ENCODE measurements at regions not wholly inside any gene's neighbourhood (a gene's known extent, or its start where the extent isn't known, plus 50 kb on each side); places are given as distances from the start of the nearest gene placed in this dataset.

DNA sequence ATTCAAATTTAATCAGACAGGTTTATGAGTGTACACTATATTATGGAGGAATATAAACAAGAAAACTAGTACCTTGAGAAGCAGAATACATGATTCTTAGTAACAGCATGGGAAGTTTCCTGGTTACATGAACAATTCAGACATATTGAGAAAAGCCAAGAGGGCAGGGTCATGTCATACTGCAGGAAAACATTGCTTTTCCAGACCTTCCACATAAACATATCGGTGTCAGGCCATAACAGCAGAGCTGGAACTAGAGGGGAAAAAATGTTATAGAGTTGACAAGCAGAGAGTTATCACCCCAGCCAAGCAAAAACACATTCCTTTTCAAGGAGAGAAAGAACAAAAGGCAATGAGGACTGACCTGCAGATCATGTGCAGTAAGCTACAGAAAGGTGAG, 74.7 kb upstream of the ZNF236 start:
- no peak for TF ChIP-seq CTCF (IDR thresholded peaks at IDR 0.05; ENCODE audit: low read depth, low read length, missing control alignments)
- no peak for DNase-seq (ENCODE audit: low read depth)

GRCh38 chr18:76741346-76741745, 81.0 kb upstream of the ZNF236 start:
- no peak for DNase-seq (ENCODE audit: low read depth)
- TF ChIP-seq CTCF (IDR thresholded peaks at IDR 0.05; ENCODE audit: low read depth, low read length, missing control alignments): no peak
- no peak overlapping the region for H3K4me3 ChIP-seq (ENCODE audit: low read depth, low read length)

More for the DNA sequence above, 74.7 kb upstream of the ZNF236 start:
- no peak overlapping the region for H3K4me3 ChIP-seq (ENCODE audit: low read depth, low read length)

DNA sequence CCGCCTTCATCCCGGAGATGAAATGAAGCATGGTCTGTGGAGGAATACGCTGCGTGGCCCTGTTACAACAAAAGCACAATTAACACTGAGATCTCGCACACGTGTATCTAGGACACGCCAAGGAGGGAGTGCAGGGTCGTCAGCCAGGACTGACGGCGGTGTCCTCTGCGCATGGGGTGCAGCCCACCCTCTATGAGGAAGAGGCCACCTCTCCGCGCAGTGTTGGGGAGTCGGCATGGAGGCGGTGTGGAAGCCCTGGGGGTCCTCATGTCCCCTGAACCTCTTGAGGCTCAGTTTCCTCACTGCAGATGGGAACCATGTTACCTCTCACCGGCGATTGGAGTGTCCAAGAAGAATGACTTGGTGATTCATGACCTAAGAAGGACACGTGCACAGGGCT, 86.0 kb upstream of the ZNF236 start:
- TF ChIP-seq CTCF (IDR thresholded peaks at IDR 0.05; ENCODE audit: low read depth, low read length, missing control alignments): no peak
- DNase-seq (ENCODE audit: low read depth): no peak
- H3K4me3 ChIP-seq (ENCODE audit: low read depth, low read length): no peak overlapping the region

- H3K4me3 ChIP-seq (ENCODE audit: low read depth, low read length): no peak overlapping the region
- TF ChIP-seq CTCF (IDR thresholded peaks at IDR 0.05; ENCODE audit: low read depth, low read length, missing control alignments): no peak
- no peak for DNase-seq (ENCODE audit: low read depth)
These were observed 91.5 kb upstream of the ZNF236 start for GRCh38 chr18:76730901-76731300.

DNA sequence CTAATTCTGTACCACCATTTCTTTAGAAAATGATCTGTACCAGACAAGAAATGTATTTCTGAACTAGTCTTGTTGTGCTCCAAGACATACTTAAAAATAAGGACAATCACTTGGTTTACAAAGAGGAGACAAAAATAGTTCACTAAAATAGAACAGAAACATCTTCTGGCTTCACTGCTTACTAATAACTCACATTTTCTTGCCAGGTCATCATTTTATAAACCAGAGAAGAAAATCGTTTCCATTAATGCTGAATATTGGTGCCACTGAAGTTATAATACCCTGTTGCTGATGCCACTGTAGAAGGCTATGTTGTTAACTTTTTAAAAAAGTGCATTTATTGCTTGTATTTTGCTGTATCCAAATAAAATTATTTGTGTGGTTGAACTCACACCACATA, 94.8 kb upstream of the ZNF236 start:
- no peak for DNase-seq (ENCODE audit: low read depth)
- no peak overlapping the region for H3K4me3 ChIP-seq (ENCODE audit: low read depth, low read length)
- TF ChIP-seq CTCF (IDR thresholded peaks at IDR 0.05; ENCODE audit: low read depth, low read length, missing control alignments): no peak

DNA sequence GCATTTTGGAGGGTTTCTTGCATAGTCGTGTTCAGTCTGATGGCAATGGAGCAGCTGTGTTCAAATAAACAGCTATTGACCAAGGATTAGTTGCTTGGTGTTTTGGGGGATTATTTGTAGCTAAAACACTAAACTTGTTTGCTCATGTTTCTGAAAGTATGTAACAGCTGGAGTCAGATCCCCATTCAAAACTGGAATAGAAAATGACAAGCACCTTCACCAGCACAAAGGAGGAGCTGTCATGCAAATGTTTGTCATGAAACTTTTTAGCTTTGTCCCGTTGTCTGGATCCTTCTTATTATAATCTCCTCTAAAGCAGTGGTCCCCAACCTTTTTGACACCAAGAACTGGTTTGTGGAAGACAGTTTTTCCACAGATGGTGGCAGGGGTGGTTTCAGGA, 96.9 kb upstream of the ZNF236 start:
- TF ChIP-seq CTCF (IDR thresholded peaks at IDR 0.05; ENCODE audit: low read depth, low read length, missing control alignments): no peak
- no peak for DNase-seq (ENCODE audit: low read depth)
- H3K4me3 ChIP-seq (ENCODE audit: low read depth, low read length): no peak overlapping the region

GRCh38 chr18:76722224-76723061, 99.9 kb upstream of the ZNF236 start:
- DNase-seq (ENCODE audit: low read depth): no peak
- no peak overlapping the region for H3K4me3 ChIP-seq (ENCODE audit: low read depth, low read length)
- no peak for TF ChIP-seq CTCF (IDR thresholded peaks at IDR 0.05; ENCODE audit: low read depth, low read length, missing control alignments)
